B cell (primary cell): ENCODE measurements at regions not wholly inside any gene's neighbourhood (a gene's known extent, or its start where the extent isn't known, plus 50 kb on each side); places are given as distances from the start of the nearest gene placed in this dataset.

Experiments
- ATAC-seq: fragments of 200-7000 bp; cut with Tn5 transposase; one replicate; pipeline ENCODE4 v1.10.0; 2021; ENCODE audit warnings: low read depth, mild to moderate bottlenecking, moderate number of reproducible peaks, moderate library complexity
- CTCF ChIA-PET: fragments of 350-600 bp; sonication (Branson Sonifier 250); formaldehyde crosslinking; loops from one replicate; lab custom pipeline; 2021; ENCODE audit warnings: antibody characterized with exemption, inconsistent platforms; lab: Charles Lee
- POLR2A ChIA-PET: fragments of 350-600 bp; sonication (Branson Sonifier 250); formaldehyde crosslinking; loops from one replicate; lab custom pipeline; 2021; ENCODE audit warnings: antibody characterized with exemption; lab: Charles Lee
- DNase-seq: peaks from one replicate; pipeline ENCODE4 v3.0.0; 2013
- H2AFZ ChIP-seq: 2 replicates; pipeline ENCODE4 v1.6.1; 2012; ENCODE audit warnings: mild to moderate bottlenecking, low read depth, low read length; ENCODE audit not compliant: insufficient read depth, poor library complexity, severe bottlenecking
- H3K27ac ChIP-seq, 2 donors: 1 replicate in 1 of 2; 2 replicates in 1 of 2; pipeline ENCODE4 v1.5.1; 2012 to 2013; ENCODE audit warnings: low read length in 2 of 2, mild to moderate bottlenecking in 2 of 2, moderate library complexity in 1 of 2
- H3K27me3 ChIP-seq, 4 experiments: fragments of 200-600 bp in 1 of 4; sonication (generic) in 1 of 4; replicated peaks in 1 of 4; 1 replicate in 2 of 4; 2 replicates in 2 of 4; pipeline versions ENCODE4 v1.6.1 to v1.7.0; 2013 to 2016; ENCODE audit warnings: low read length in 3 of 4, mild to moderate bottlenecking in 2 of 4, mixed read lengths in 1 of 4, moderate library complexity in 1 of 4; ENCODE audit not compliant: insufficient read depth in 4 of 4, control insufficient read depth in 3 of 4; ENCODE audit errors: control extremely low read depth in 1 of 4
- H3K36me3 ChIP-seq, 2 experiments: replicated peaks in 1 of 2; 1 replicate in 1 of 2; 2 replicates in 1 of 2; pipeline versions ENCODE4 v1.6.1 to v1.7.1; 2013; ENCODE audit warnings: low read length in 1 of 2; ENCODE audit not compliant: insufficient read depth in 2 of 2, control insufficient read depth in 1 of 2; ENCODE audit errors: control extremely low read depth in 1 of 2, extremely low read depth in 1 of 2
- H3K4me1 ChIP-seq, 2 donors: fragments of 200-600 bp in 1 of 2; sonication (generic) in 1 of 2; 1 replicate in 1 of 2; 2 replicates in 1 of 2; pipeline versions ENCODE4 v1.5.1 to v1.6.1; 2013 to 2017; ENCODE audit warnings: low read length in 2 of 2; ENCODE audit not compliant: control insufficient read depth in 2 of 2, insufficient read depth in 2 of 2
- H3K4me2 ChIP-seq: replicated peaks from 2 replicates; pipeline ENCODE3; 2012; ENCODE audit warnings: mild to moderate bottlenecking, low read depth, low read length; ENCODE audit not compliant: poor library complexity, severe bottlenecking
- H3K4me3 ChIP-seq, 5 experiments: fragments of 200-600 bp in 1 of 5; sonication (generic) in 1 of 5; 1 replicate in 3 of 5; 2 replicates in 2 of 5; pipeline versions ENCODE4 v1.5.1 to v1.7.0; 2011 to 2016; ENCODE audit warnings: low read length in 4 of 5, mild to moderate bottlenecking in 4 of 5, low read depth in 2 of 5, control low read depth in 1 of 5, moderate library complexity in 1 of 5; ENCODE audit not compliant: insufficient read depth in 1 of 5; ENCODE audit errors: control extremely low read depth in 1 of 5, extremely low read depth in 1 of 5
- H3K79me2 ChIP-seq: fragments of 200-600 bp; sonication (generic); one replicate; pipeline ENCODE4 v1.6.0; 2016; ENCODE audit warnings: low read length; ENCODE audit not compliant: control insufficient read depth, insufficient read depth
- H3K9ac ChIP-seq: fragments of 200-600 bp; sonication (generic); 2 replicates; pipeline ENCODE4 v1.6.1; 2017; ENCODE audit warnings: mild to moderate bottlenecking, low read length, moderate library complexity
- H3K9me3 ChIP-seq, 3 donors: one replicate each; pipeline versions ENCODE4 v1.6.1 to v1.7.1; 2013; ENCODE audit warnings: low read length in 2 of 3; ENCODE audit not compliant: control insufficient read depth in 2 of 3, insufficient read depth in 1 of 3; ENCODE audit errors: control extremely low read depth in 1 of 3
- H4K20me1 ChIP-seq: 2 replicates; pipeline ENCODE4 v1.6.0; 2012; ENCODE audit warnings: mild to moderate bottlenecking, low read length; ENCODE audit not compliant: insufficient read depth, control insufficient read depth, poor library complexity, severe bottlenecking
- H3K27ac Mint-ChIP-seq: one replicate; pipeline ENCODE4 v1.8.0; 2021; ENCODE audit warnings: mixed read lengths
- H3K27me3 Mint-ChIP-seq: one replicate; pipeline ENCODE4 v1.8.0; 2021; ENCODE audit warnings: mixed read lengths
- H3K4me1 Mint-ChIP-seq: one replicate; pipeline ENCODE4 v1.8.0; 2021; ENCODE audit warnings: mixed read lengths
- H3K4me3 Mint-ChIP-seq: one replicate; pipeline ENCODE4 v1.8.0; 2021; ENCODE audit warnings: mixed read lengths
- H3K9me3 Mint-ChIP-seq: one replicate; pipeline ENCODE4 v1.8.0; 2022; ENCODE audit warnings: mixed read lengths; ENCODE audit not compliant: insufficient read depth
- EZH2 ChIP-seq: IDR thresholded peaks from 2 replicates; pipeline ENCODE4 v1.6.1; 2012; ENCODE audit warnings: borderline replicate concordance, low read depth, mild to moderate bottlenecking, moderate library complexity, low read length; ENCODE audit not compliant: insufficient read depth, poor library complexity, severe bottlenecking
- WGBS: methylation state at CpG from one replicate; pipeline ENCODE4 v1.1.5; 2013; ENCODE audit warnings: missing lambda C conversion rate; ENCODE audit not compliant: insufficient coverage; 5-methylcytosine and 5-hydroxymethylcytosine counted together
- intact Hi-C: fragments of 100-400 bp; cut with micrococcal nuclease; formaldehyde crosslinking; loops from one replicate; pipeline ENCODE4 v1.10.0; 2022
- TF ChIP-seq, protein P1 (sequence below): fragments of 200-600 bp; IDR thresholded peaks from one replicate; pipeline ENCODE4 v1.8.0; 2022; ENCODE audit warnings: antibody characterized with exemption, mild to moderate bottlenecking

DNA sequence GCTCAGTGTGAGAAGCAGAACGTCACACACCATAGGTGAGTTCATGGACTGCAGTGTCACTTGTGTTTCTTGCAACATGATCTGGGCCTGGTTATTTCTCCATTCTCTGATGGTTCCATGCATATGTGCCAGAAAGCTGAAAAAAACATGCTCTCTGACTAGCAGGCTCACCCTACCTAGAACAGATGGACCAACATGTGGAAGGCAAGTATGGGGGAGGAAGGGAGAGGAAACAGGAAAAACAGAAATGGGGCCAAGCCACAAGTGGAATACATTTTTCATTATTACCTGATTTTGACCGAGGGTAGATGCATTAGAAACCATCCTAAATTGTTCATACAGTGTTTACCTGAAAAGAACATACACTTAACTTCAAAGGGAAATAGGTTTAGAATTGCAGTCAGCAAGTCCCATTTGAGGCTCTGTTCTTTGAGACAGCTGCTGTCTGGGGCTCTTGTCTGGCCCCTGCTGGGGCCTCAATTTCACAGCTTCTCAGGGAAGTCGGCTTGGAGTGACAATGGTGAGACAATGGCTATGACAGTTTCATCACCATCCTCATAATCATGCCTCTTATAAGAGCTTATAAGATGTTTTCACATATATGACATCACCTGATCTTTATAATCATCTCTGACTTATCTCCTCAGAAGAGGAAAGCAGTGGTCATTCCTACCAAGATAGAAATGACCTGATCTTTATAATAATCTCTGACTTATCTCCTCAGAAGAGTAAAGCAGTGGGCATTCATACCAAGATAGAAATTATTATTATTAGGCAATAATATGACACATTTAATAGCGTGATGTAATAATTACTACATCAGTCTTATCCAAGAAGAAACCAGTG is 327.3 kb downstream of the SIPA1L2 start:
- Mint-ChIP-seq H3K4me3 (no peak overlapping the region), H3K4me1 (no peaks in the 10 kb centered on the region), H3K9me3 (no peaks in the 10 kb centered on the region), H3K27me3 (peaks cover 4% of the 10 kb centered on the region), H3K27ac (no peak overlapping the region)
- CTCF ChIA-PET: no interaction called here
- no peaks in the 10 kb centered on the region for H3K79me2 ChIP-seq
- H3K36me3 ChIP-seq: no peaks in the 10 kb centered on the region
- H4K20me1 ChIP-seq: no peaks in the 10 kb centered on the region
- H3K27ac ChIP-seq: no peak overlapping the region
- no peaks in the 10 kb centered on the region for H3K4me1 ChIP-seq
- intact Hi-C loops: no loop called here
- peaks cover 0 to 3% (median 0%) of the 10 kb centered on the region in 4 experiments for H3K27me3 ChIP-seq
- no peak overlapping the region for H3K4me3 ChIP-seq
- DNase-seq (no peak), ATAC-seq (no peak)
- no peak overlapping the region for H3K9ac ChIP-seq
- TF ChIP-seq, protein P1, sequence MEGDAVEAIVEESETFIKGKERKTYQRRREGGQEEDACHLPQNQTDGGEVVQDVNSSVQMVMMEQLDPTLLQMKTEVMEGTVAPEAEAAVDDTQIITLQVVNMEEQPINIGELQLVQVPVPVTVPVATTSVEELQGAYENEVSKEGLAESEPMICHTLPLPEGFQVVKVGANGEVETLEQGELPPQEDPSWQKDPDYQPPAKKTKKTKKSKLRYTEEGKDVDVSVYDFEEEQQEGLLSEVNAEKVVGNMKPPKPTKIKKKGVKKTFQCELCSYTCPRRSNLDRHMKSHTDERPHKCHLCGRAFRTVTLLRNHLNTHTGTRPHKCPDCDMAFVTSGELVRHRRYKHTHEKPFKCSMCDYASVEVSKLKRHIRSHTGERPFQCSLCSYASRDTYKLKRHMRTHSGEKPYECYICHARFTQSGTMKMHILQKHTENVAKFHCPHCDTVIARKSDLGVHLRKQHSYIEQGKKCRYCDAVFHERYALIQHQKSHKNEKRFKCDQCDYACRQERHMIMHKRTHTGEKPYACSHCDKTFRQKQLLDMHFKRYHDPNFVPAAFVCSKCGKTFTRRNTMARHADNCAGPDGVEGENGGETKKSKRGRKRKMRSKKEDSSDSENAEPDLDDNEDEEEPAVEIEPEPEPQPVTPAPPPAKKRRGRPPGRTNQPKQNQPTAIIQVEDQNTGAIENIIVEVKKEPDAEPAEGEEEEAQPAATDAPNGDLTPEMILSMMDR: no peak
- no peak overlapping the region for H2AFZ ChIP-seq
- no peak overlapping the region for H3K4me2 ChIP-seq
- POLR2A ChIA-PET: no interaction called here
- H3K9me3 ChIP-seq: peaks cover 0 to 5% (median 0%) of the 10 kb centered on the region in 3 donors
- 100% methylated on average over 1 of the region's 4 CpGs for WGBS

DNA sequence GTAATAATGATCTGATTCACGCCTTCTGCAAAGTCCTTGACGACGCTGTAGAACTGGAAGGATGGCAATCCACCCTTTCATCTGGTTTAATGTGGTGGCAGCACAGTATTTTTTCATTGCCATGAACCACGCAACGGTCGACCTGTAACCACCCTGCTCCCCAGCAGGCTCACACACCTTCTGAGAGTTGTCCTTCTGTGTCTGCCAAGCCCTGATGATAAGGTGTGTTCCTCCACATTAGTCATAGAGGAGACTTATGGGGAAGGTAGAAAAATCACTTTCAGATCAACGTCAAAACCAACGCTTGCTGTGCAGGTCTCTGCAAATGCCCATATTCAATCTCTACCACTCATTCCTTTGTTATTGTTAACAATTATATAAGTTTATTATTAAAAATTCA is 328.7 kb downstream of the SIPA1L2 start:
- POLR2A ChIA-PET: no interaction called here
- Mint-ChIP-seq H3K27me3 (peaks cover 9% of the 10 kb centered on the region), H3K27ac (no peak overlapping the region), H3K4me1 (no peaks in the 10 kb centered on the region), H3K4me3 (no peak overlapping the region), H3K9me3 (no peaks in the 10 kb centered on the region)
- no CpG with 5 or more reads among the region's 8 CpGs for WGBS
- CTCF ChIA-PET: no interaction called here
- intact Hi-C loops: no loop called here
- Histone ChIP-seq H3K4me2 (no peak overlapping the region), H3K4me1 (no peaks in the 10 kb centered on the region), H4K20me1 (no peaks in the 10 kb centered on the region), H3K27me3 (peaks cover 0 to 3% (median 0%) of the 10 kb centered on the region in 4 experiments), H3K9me3 (peaks cover 0 to 2% (median 0%) of the 10 kb centered on the region in 3 donors), H3K36me3 (no peaks in the 10 kb centered on the region), H3K79me2 (no peaks in the 10 kb centered on the region), H3K27ac (no peak overlapping the region), H2AFZ (no peak overlapping the region), H3K4me3 (no peak overlapping the region), H3K9ac (no peak overlapping the region)
- no peak for DNase-seq
- TF ChIP-seq EZH2: no peak
- TF ChIP-seq, protein P1: no peak
- ATAC-seq: no peak
